Activated CD4-positive, CD25-positive, alpha-beta regulatory T cell (primary cell): ENCODE measurements at regions not wholly inside any gene's neighbourhood (a gene's known extent, or its start where the extent isn't known, plus 50 kb on each side); places are given as distances from the start of the nearest gene placed in this dataset.
"Not testable (repeated sequence)": the region's sequence is repeated elsewhere in the genome, so short reads cannot be mapped to it uniquely, and the experiment has no call there.

Source experiments
- DNase-seq, 4 experiments: peaks; one replicate each; lab custom pipeline; 2025; lab: John Stamatoyannopoulos, UW

- no peak for DNase-seq
Measured at GRCh38 chr2:67571785-67572718, 174.9 kb downstream of the ETAA1 start.

GRCh38 chr2:67572721-67573435 is 175.7 kb downstream of the ETAA1 start:
- DNase-seq: no peak

GRCh38 chr2:67574230-67574629 is 177.1 kb downstream of the ETAA1 start:
- DNase-seq: no peak

GRCh38 chr2:67576226-67576625 is 179.1 kb downstream of the ETAA1 start:
- DNase-seq: no peak

- DNase-seq: no peak
Measured at GRCh38 chr2:67576991-67577390, 179.9 kb downstream of the ETAA1 start.

- no peak for DNase-seq
Measured at GRCh38 chr2:67579216-67579615, 182.1 kb downstream of the ETAA1 start.

GRCh38 chr2:67579806-67580205 is 182.7 kb downstream of the ETAA1 start:
- no peak for DNase-seq

GRCh38 chr2:67581751-67582150 is 184.6 kb downstream of the ETAA1 start:
- DNase-seq: no peak

- DNase-seq: no peak
Measured at GRCh38 chr2:67583185-67583584, 186.1 kb downstream of the ETAA1 start.

GRCh38 chr2:67585400-67585799 is 188.3 kb downstream of the ETAA1 start:
- DNase-seq: no peak

- not testable (repeated sequence) for DNase-seq
Measured at GRCh38 chr2:67589121-67589520, 192.0 kb downstream of the ETAA1 start.

GRCh38 chr2:67594522-67594921 is 197.4 kb downstream of the ETAA1 start:
- not testable (repeated sequence) for DNase-seq

- DNase-seq: no peak
Measured at GRCh38 chr2:67596871-67597270, 199.7 kb downstream of the ETAA1 start.

GRCh38 chr2:67599561-67599960 is 202.4 kb downstream of the ETAA1 start:
- DNase-seq: no peak

GRCh38 chr2:67600222-67600871 is 203.2 kb downstream of the ETAA1 start:
- no peak for DNase-seq

GRCh38 chr2:67600946-67601345 is 203.8 kb downstream of the ETAA1 start:
- DNase-seq: no peak

- DNase-seq: no peak
Measured at GRCh38 chr2:67604360-67604759, 207.2 kb downstream of the ETAA1 start.

- DNase-seq: no peak
Measured at GRCh38 chr2:67612576-67613042, 215.5 kb downstream of the ETAA1 start.

- no peak for DNase-seq
Measured at GRCh38 chr2:67613227-67613626, 216.1 kb downstream of the ETAA1 start.

GRCh38 chr2:67614454-67614853 is 217.3 kb downstream of the ETAA1 start:
- DNase-seq: no peak

GRCh38 chr2:67616749-67617148 is 219.6 kb downstream of the ETAA1 start:
- no peak for DNase-seq

GRCh38 chr2:67619204-67619603 is 222.1 kb downstream of the ETAA1 start:
- DNase-seq: no peak
